Muscle of leg (tissue), 3 donors: ENCODE measurements at regions not wholly inside any gene's neighbourhood (a gene's known extent, or its start where the extent isn't known, plus 50 kb on each side); places are given as distances from the start of the nearest gene placed in this dataset.
A peak's percentile ranks its signal among the peaks of the same experiment; 100 is the strongest.

Source experiments
- DNase-seq: peaks from one replicate; pipeline ENCODE4 v3.0.0; 2013
- H3K27ac ChIP-seq: one replicate; pipeline ENCODE4 v1.5.1; 2013; ENCODE audit warnings: mild to moderate bottlenecking, low read length, control low read depth
- H3K27me3 ChIP-seq: one replicate; pipeline ENCODE4 v1.6.1; 2013; ENCODE audit warnings: low read length; ENCODE audit not compliant: control insufficient read depth, insufficient read depth
- H3K36me3 ChIP-seq: one replicate; pipeline ENCODE4 v1.6.1; 2013; ENCODE audit warnings: low read length; ENCODE audit not compliant: control insufficient read depth, insufficient read depth
- H3K4me1 ChIP-seq: one replicate; pipeline ENCODE4 v1.6.1; 2013; ENCODE audit warnings: low read length; ENCODE audit not compliant: control insufficient read depth, insufficient read depth
- H3K4me3 ChIP-seq: one replicate; pipeline ENCODE4 v1.5.1; 2013; ENCODE audit warnings: low read length, control low read depth
- H3K9me3 ChIP-seq: replicated peaks from 2 replicates; pipeline ENCODE4 v1.6.1; 2013; ENCODE audit warnings: low read depth, low read length; ENCODE audit not compliant: control insufficient read depth
- WGBS: methylation state at CpG from one replicate; pipeline ENCODE4 v1.1.5; 2013; ENCODE audit warnings: missing lambda C conversion rate; ENCODE audit not compliant: insufficient coverage; 5-methylcytosine and 5-hydroxymethylcytosine counted together

- H3K4me3 ChIP-seq, result no peak overlapping the region
- H3K27ac ChIP-seq, result peak overlapping the region; percentile 79
- peak; percentile 78 for DNase-seq
- H3K36me3 ChIP-seq, result no peaks in the 10 kb centered on the region
- peaks cover 38% of the 10 kb centered on the region for H3K27me3 ChIP-seq
- H3K9me3 ChIP-seq, result no peaks in the 10 kb centered on the region
- H3K4me1 ChIP-seq, result peaks cover 61% of the 10 kb centered on the region
- 1% methylated on average over 6 of the region's 9 CpGs for WGBS
These were observed 56.0 kb upstream of the BTRC start for GRCh38 chr10:101297901-101298486.

GRCh38 chr10:101299211-101299610, 54.8 kb upstream of the BTRC start:
- 66% methylated on average over 3 of the region's 6 CpGs for whole genome bisulfite sequencing
- peaks cover 33% of the 10 kb centered on the region for H3K27me3 ChIP-seq
- no peak overlapping the region for H3K4me3 ChIP-seq
- peaks cover 59% of the 10 kb centered on the region for H3K4me1 ChIP-seq
- no peaks in the 10 kb centered on the region for H3K36me3 ChIP-seq
- peak overlapping the region; percentile 79 for H3K27ac ChIP-seq
- no peaks in the 10 kb centered on the region for H3K9me3 ChIP-seq
- DNase-seq, result no peak

- peaks cover 35% of the 10 kb centered on the region for H3K27me3 ChIP-seq
These were observed 52.7 kb upstream of the BTRC start for GRCh38 chr10:101301111-101301731.

GRCh38 chr10:101303087-101303703, 50.8 kb upstream of the BTRC start:
- H3K27me3 ChIP-seq, result peaks cover 25% of the 10 kb centered on the region
- no peak for DNase-seq
- H3K4me3 ChIP-seq, result no peak overlapping the region
- H3K36me3 ChIP-seq, result no peaks in the 10 kb centered on the region
- no peak overlapping the region for H3K27ac ChIP-seq
- peaks cover 42% of the 10 kb centered on the region for H3K4me1 ChIP-seq
- no peaks in the 10 kb centered on the region for H3K9me3 ChIP-seq
- 43% methylated on average over 2 of the region's 4 CpGs for WGBS

More at GRCh38 chr10:101301111-101301731, 52.7 kb upstream of the BTRC start:
- no peak overlapping the region for H3K4me3 ChIP-seq
- H3K36me3 ChIP-seq, result no peaks in the 10 kb centered on the region
- H3K4me1 ChIP-seq, result peaks cover 58% of the 10 kb centered on the region
- no CpG with 5 or more reads among the region's 2 CpGs for WGBS
- H3K27ac ChIP-seq, result no peak overlapping the region
- no peaks in the 10 kb centered on the region for H3K9me3 ChIP-seq
- no peak for DNase-seq
